HG03342 (cell line): ENCODE measurements at regions not wholly inside any gene's neighbourhood (a gene's known extent, or its start where the extent isn't known, plus 50 kb on each side); places are given as distances from the start of the nearest gene placed in this dataset.
"Not testable (repeated sequence)": the region's sequence is repeated elsewhere in the genome, so short reads cannot be mapped to it uniquely, and the experiment has no call there.

Experiments
- ATAC-seq: cut with Tn5 transposase; IDR thresholded peaks from one replicate; pipeline ENCODE4 v1.9.1; 2021; ENCODE audit warnings: mild to moderate bottlenecking, moderate library complexity; ENCODE audit not compliant: unreplicated experiment

DNA sequence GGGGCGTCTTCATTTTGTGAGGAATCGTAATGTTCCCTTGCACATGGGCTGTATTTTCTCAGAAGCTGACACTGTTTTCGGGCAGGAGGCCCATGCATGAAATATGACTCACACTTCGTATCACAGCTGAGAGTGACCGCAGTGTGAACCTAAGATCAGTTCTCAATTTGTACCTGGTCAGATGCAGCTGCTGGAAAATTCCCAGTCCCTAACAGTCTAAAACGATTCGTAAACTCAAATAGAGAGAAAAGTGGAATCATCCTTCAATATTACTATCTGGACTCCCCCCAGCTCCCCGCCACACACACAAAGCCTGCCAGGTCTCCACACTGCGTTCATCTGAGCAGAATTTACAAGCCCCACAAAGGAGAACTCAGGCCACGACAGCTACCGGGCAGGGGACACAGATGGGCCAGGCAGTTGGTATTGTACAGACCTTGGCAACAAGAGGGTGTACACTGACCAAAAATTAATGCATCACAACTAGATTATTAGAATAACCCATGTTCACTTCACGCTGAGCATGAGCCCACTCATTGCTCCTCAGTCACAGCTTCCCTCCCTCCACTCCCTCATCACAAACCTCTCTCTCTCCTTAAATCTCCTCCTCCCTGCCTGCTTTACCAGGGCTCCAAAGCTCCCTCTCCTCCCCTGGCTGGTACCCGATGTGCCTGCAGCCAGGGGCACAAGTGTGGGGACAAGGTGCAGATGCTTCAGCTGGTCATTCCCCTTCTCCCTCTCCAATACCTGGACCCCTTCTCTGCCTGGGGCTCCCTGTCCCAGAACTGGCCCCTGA, 488.4 kb downstream of the PREX1 start:
- no peak for ATAC-seq

DNA sequence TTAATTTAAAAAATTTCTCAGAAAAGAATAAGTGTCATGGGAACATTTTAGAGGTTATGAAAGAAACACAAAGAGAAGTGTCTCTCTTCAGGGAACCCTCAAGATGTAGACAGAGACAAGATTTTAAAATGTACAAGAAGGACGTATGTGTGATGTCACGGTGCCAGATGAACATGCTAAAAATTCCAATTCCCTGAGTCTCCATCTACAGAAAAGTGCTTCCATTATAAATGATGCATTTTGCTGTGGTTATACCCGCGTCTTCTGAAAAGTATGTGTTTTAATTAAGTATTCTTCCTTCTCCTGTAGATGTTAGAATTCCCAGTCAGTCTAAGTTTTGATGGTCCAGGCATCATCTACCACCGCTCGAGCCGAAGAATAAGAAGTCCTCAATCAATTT, 489.1 kb downstream of the PREX1 start:
- ATAC-seq, result no peak

DNA sequence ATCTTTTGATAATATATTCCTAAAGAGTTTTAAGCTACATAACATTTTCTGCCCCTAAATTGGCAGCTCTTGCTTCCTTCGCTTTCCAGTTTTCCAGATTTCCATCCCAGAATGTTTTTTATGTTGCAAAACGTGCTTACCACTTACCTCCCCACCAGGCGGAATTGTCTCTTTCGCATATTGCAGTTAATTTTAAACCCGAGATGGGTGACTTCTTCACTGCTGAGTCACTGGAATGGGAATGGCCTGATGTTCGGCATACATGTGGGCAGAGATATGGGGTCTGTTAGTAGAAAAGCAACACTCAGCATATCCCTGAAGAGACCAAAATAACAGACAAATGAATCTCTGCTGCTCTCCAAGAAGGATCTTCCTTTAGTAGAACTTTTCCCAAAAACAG, 491.2 kb downstream of the PREX1 start:
- no peak for ATAC-seq

DNA sequence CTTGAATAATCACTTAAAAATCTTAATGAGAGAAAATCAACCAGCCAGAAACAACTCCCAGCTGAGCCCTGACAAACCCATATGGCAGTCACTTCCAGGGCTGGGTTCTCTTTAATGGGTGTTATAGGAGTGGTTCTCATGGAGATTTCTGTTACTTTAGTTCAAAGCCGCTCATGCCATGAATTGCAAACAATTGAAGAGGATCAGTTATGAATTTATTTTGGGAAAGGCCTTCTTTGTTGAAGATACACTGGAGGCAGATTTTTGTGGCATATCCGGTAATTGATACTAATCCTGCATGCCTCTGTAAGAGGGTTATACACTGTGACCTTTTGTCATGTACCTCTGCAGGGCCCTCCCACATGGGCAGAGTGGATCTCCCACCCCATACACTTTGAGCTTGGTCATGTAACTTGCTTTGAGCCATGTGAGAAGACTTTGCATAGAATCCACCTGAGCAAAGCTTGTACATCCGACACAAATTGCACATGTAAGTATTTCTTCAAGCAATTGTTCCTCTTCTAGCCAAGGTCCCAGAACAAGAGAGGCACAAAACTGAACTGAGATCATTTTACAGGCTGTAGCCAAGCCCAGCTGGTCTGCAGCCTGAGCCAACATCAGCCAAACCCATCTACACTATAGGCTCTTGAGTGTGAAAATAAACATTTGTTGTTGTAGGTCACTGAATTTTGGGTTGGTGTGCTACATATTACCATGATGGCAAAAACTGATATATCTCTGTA, 492.3 kb downstream of the PREX1 start:
- ATAC-seq, result no peak

- ATAC-seq, result no peak
Measured at GRCh38 chr20:48333707-48334106, 494.1 kb downstream of the PREX1 start.

DNA sequence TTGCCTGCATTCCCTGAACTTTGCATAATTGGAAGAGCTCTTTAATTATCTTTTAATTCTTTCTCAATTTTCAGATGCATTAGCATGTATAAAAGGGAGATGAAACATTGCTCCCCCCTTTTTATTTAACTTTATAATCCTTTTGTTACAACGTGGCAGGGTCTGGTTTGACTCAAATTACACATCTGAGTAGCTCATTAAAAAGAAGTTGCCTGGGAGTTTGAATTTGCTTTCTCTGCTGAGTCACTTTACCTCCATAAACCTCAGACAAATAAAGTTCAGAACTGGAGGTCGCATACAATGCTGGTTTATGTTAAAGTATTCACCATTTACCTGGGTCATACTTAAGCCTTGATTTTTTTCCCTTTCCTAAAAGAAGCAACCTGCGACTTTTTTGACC, 495.2 kb downstream of the PREX1 start:
- no peak for ATAC-seq

DNA sequence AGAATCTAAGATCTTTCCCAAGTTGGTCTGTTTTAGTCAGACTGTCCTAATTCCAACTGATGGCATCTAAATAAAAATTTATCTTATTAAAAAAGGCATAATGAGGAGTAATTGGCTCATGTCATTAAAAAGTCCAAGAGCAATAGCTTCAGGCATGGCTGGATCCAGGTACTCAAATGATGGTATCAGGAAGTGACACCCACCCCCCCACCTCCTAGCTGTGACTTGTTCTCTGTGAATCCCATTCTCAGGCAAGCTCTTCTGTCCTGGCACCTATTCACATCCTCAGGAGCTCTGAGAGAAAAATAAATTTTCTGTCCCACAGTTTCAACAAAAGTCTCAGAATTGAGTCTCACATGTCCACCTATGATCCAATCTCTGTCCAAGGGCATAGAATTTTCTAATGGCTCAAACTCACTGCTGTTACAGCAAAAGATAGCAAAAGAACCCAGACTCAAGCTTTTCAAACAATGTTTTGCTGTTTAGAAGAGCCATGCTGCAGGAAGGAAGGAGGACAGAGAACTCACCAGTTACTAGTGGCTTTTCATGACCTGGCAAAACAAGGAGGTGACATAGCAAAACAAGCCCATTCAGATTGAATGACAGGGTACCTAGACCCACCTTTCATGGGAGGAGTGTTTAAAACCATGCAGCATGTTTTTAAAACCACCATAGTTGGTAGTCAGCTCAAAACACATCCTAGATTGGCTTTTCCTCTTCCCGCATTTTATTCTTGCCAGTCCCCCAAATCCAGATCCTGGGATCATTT, 496.1 kb downstream of the PREX1 start:
- ATAC-seq, result no peak

DNA sequence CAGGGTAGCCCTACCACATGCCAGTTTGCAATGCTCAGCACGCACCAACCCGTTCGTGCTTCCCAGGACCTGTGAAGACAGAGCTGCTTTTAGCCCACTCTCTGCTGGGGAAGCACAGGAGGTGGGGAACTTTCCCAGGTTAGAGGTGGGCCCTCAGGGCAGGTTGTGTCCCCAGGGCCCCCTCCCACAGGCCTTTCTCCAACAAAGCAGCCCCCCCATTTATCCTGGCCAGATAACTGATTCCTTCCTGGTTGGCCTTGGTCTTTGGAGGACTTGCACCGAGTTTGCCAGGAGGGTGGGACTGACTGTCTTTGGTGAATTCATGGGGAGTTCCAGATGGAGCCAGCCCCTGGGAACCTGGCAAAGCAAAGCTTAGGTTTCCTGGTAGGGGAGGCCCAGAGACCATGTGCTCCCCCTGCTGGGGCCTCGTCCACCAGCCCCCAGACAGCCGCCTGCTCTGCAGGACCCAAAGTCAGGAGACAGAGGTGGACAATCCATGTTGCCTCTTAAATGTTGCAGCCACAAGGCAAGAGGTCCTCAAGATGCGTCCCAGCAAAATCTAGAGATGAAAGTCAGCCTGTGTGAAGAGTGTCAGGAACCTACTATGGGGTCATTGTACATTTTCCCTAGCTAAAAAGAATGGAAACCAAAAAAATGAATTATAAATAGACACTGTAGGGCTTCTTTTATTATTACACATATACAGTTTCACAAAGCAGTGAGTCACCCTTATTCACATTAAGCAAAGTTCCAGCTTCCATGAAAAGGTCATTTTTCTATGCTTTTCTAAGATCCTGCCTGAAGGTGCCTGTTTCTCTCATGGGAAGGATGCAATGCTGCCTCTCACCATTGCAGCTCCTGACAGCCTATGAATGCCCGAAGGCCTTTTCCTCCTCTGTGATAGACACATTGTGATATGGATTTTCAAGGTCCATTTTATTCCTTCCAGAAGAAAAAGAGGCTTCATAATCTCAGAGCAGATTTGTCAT, 497.8 kb downstream of the PREX1 start:
- no peak for ATAC-seq

GRCh38 chr20:48329031-48329615, 498.7 kb downstream of the PREX1 start:
- ATAC-seq, result no peak

DNA sequence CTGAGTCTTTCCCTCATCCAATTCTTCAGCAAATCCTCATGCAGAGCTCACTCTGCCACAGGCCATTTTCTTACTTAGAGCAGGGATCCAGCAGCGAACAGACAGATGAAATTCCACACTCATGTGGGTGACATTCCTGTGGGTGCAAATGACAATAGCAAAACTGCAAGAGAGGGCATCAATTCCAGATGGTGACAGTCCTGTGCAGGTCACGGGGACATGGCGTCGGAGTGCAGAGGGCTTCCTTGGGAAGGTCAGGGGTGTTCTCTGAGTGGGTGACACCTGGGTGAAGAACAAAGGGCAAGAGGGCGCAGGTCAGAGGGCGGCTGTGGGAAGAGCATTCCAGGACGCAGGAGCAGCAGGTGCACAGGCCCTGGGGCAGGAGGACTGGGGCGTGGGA, 500.0 kb downstream of the PREX1 start:
- ATAC-seq, result not testable (repeated sequence)

GRCh38 chr20:48326868-48327267, 500.9 kb downstream of the PREX1 start:
- ATAC-seq, result no peak

- no peak for ATAC-seq
Measured at GRCh38 chr20:48326434-48326691, 501.4 kb downstream of the PREX1 start.

DNA sequence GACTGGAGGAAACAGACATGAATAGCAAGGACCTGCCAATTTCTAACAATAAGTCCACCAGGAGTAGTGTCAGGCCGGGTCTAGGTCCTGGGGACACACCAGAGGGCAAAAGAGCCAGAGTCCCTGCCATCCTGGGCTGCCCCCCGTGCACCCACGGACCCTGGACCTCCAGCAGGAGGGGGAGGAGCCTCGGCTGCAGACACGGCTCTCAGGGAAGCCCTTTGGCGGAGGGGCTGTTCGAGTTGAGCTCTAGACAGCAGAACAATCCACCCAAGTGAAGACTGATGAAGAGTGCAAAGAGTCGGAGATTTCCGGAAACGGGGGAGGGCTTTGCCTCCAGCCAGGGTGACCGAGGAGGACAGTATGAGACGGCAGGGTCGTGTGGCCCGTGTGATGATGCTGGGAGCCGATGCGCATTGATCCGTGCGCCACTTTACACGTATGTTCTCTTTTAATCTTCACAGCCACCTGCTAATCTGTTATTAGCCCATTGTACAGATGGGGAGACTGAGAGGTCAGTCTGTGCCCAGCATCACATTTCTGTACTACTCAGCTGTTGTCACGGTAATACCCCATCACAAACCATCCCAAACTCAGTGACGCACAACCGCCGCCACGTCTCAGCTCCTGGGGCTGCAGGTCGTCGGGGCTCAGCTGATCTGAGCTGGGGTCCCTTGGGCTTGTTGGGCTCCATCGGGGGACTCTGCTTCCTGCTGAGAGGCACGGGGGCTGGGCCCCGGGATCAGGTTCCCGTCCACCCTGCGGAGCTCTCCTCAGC, 502.0 kb downstream of the PREX1 start:
- ATAC-seq, result no peak

GRCh38 chr20:48324744-48325143, 503.1 kb downstream of the PREX1 start:
- no peak for ATAC-seq

DNA sequence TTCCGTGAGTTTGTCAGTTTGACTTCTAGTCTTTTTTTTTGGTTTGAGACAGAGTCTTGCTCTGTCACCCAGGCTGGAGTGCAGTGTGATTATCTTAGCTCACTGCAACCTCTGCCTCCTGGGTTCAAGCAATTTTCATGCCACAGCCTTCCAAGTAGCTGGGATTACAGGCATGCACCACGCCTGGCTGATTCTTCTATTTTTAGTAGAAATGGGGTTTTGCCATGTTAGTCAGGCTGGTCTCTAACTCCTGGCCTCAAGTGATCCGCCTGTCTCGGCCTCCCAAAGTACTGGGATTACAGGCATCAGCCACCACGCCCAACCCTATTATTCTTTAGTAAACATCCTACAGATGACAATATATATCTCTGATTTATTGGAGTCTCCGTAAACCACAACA, 506.5 kb downstream of the PREX1 start:
- no peak for ATAC-seq

GRCh38 chr20:48319943-48320584, 507.7 kb downstream of the PREX1 start:
- no peak for ATAC-seq

GRCh38 chr20:48317578-48317977, 510.2 kb downstream of the PREX1 start:
- no peak for ATAC-seq

- no peak for ATAC-seq
Measured at GRCh38 chr20:48314925-48315592, 512.7 kb downstream of the PREX1 start.

DNA sequence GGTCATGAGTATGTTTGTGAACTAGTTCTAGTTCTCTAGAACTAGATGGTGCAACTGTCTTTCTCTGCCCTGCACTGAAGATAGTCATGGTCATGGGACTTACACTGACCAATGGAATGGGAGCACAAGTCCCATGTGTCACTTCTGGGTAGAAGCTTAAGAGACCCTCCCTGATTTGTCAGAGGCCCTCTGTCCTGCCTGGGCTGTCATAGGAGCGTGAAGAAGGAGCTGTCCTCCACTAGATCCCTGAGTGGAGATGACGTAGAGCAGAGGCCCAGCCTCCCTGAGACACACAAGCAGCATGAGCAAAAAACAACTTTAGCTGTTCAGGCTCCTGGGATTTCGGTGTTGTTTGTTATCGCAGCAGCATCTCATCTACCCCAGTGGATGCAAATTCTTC, 514.5 kb downstream of the PREX1 start:
- no peak for ATAC-seq
